ENCODE measurements at regions not wholly inside any gene's neighbourhood (a gene's known extent, or its start where the extent isn't known, plus 50 kb on each side); places are given as distances from the start of the nearest gene placed in this dataset.

DNA sequence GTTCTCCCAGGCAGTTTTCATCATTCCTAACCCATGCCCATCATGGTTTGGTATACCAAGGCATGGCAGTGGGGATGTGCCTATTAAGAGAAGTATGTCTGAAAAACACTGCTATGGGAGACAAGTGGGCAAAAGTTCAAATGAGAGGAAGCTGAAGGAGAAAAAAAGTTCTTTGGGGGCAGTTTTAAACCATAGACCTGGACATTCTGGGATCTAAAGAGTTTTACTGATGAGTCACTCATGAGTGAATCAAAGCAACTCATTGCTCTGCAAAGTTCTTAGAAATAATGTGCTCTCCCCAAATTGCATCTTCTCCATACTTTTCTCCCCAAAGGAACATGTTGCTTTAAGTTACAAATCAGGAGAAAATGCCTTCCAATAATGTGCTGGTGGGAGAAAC, 256.9 kb upstream of the MTPN start:
- no peak for DNase-seq

DNA sequence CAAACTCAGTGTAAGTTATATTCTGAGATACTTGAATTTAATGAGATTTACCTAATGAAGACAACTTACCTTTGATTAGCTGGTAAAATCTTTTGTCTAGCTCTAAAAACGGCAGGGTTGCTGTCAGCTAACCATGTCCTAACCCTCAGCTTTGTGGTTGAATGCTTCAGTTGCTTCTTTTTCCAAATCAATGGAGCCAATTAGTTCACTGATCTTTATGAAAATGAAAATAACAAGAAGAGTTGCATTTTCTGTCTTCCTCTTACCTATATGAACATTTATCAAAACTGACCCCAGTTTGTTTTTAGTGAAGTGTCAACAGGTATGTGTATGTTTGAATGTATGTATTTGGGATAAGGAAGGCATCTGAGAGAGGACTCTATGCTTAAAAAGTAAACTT, 253.1 kb upstream of the MTPN start:
- DNase-seq: no peak

DNA sequence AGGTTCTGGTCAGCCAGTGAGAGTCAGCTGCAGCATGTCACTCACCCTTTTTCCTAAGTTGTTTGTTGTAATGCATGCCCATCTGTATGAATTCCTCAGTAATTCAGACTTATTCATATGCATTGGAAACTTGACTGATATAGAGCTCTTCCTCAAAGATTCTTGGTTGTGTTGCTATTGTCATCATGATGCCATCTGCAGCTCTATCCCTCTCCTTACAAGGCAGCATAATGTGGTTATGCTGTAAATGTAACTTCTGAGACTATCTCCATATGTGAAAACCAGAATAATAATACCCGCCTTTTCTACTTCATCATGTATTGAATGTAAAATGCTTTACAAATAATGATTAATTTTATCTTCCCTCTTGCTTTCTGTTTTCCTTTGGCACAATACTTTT, 252.6 kb upstream of the MTPN start:
- DNase-seq: no peak

DNA sequence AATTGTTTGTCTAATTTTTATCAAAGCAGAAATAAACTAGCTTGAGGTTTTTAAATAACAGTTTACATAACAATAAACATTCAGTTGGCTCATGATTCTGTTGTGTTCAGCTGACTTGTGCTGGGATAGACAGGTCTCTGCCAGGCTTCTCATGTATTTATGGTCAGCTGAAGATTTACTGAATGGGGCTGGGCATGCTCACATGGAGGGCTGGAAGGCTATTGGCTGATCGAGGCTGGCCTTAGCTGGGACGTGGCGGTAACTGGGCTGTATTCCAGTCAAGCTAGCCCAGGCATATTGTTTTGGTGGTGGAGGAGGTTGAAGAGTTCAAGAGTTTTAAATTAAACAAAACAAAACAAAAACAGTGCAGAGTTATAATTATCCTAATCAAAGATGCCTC, 251.0 kb upstream of the MTPN start:
- no peak for DNase-seq

DNA sequence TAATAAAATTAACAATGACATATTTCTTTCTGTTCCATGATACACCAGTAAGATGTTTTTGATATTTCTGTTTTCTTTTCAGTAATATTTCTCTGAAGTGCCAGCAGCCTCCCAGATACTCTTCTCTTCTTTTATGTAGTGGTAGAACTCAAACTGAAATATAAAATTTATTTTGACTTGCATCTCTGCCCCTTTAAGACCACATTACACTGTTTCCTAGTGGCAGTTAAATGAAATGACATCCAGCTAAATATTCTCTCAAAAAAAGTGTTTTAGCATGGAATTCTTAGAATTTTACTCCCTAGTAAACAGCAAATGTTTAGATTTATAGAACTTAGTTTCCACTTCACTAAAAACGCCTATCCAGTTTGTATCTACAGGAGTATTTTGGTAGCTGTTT, 237.2 kb upstream of the MTPN start:
- no peak for DNase-seq

DNA sequence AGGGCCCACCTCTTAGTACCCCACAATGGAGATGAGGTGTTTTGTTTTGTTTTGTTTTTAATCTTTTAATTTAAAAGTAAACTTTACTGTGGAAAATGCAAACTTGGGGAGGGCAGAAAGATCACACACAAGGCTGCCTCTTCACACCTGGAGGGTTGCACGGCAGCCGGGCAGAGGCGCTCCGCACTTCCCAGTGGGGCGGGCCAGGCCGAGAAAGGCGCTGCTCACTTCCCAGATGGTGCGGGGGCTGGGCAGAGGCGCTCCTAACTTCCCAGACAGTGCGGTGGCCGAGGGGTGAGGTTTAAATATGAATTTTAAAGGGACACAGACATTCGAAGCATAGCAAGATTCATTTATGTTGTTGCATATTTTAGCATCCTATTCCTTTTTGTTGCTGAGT, 235.9 kb upstream of the MTPN start:
- no peak for DNase-seq

DNA sequence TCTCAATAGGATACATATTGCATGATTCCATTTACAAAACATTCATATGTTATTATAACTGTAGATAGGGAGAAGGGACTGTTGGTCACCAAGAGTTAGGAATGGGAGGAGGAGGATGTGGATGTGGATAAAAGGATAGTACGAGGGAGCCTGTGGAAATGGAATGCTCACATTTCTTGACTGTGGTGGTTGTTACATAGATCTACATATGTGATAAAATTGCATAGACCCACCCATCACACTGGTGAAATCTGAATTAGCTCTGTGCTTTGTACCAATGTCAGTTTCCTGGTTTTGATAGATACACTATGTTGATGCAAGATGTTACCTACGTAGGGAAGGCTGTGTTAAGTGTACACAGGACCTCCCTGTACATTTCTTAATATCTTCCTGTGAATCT, 233.5 kb upstream of the MTPN start:
- DNase-seq: no peak

DNA sequence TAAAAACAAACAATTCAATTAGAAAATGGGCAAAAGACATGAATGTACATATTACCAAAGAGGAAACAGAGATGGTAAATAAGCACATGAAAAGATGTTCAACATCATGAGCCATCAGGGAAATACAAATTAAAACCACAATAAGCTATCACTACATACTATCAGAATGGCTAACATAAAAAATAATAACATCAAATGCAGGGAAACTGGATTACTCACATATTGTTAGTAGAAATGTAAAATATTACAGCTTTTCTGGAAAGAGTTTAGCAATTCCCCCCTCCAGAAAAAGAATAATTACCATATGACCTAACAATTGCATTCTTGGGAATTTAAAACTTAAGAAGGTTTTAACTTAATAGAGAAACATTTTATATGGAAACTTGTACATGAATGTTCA, 232.9 kb upstream of the MTPN start:
- no peak for DNase-seq

DNA sequence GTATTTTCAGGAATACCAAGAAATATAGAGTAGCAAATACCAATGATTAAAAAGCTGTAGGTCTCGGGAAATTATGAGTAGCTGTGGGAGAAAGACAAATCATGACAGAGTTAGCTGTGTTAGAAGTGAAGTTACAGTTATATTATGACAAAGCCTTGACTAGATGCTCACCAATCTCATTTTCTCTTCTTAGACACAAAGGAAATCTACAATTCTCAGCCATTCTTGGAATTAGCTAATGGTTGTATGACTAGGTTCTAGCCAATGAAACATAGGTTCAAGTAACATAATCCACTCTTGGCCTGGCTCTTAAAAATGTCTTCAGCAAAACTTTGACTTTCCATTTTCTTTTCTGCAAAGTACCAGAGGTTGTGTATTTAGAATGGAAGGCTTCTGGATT, 228.8 kb upstream of the MTPN start:
- DNase-seq: no peak

DNA sequence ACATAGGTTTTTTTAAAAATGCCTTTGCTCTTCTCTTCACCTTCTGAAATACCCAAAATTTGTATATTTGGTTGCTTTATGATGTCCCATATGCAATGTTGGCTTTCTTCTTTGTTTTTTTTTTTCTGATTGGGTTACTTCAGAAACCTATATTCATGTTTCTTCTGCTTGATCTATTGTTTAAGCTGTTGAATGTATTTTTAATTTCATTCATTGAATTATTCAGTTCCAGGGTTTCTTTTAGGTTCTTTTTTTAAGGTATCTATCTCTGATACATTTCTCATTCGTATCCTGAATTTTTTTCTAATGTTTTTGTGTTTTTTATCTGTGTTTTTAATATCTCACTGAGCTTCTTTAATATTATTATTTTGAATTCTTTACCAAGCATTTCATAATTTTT, 221.0 kb upstream of the MTPN start:
- no peak for DNase-seq

DNA sequence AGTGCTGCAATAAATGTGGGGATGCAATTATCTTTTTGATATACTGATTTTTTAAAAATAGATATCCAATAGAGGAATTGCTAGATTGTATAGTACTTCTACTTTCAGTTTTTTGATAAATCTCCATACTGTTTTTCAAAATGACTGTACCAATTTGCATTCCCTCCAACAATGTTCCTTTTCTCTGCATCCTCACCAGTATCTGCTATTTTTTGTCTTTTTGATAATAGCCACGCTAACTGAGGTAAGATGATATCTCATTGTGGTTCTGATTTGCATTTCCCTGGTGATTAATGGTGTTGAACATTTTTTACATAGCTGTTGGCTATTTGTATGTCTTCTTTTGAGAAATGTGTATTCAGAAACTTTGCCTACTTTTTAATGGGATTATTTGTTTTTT, 217.7 kb upstream of the MTPN start:
- DNase-seq: no peak

DNA sequence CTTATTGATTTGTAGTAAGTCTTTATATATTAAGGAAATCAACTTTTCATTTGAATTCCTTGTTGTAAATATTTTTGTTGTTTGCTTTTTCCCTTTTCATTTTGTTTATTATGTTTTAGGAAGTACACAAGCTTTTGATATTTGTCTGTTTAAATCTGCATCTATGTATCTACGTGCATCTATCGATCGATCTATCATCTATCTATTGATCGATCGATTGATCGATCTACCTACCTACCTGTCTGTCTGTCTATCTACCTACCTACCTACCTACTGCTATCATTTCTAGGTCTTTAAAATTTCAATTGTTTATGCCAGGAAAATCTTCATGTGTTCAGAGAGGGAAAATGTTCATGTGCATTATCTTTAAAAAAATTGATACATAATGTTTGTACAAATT, 216.8 kb upstream of the MTPN start:
- DNase-seq: no peak

DNA sequence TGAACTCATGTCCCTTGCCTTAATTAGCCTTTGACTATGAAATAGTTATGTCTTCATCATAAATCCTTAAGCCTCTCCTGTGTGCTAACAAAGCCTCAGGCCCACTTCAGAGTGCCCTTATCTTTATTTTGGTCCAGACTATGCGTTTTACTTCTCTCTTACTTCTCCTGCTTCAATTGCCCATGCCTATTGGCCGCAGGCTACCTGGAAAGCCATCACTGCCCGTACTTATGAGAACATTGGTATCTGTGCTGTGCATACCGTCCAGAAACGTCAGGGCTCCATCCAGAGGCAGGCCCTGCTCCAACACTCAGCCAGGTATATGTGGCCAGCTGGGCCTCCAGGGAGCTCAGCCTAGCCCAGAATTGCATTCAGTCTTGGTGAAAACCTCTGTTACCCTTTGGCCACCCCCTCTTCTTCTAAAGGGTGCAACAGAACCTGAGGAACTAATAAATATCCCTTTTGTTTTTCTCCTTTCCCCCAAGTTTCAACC, 212.4 kb upstream of the MTPN start:
- DNase-seq: no peak

DNA sequence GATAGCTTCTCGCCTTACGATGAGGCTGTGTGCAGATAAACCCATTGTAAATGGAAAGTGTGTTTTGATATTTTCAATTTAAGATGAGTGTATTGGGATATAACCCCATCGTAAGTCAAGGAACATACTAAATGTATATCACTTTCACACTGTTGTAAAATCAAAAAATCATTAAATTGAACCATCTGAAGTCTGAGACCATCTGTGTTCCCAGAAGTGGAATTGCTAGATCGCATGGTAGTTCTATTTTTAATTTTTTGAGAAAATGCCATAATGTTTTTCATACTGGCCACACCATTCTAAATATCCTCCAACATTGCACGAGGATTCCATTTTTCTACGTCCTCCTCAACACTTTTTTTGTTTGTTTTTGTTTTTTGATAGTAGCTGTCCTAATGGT, 209.1 kb upstream of the MTPN start:
- DNase-seq: no peak

DNA sequence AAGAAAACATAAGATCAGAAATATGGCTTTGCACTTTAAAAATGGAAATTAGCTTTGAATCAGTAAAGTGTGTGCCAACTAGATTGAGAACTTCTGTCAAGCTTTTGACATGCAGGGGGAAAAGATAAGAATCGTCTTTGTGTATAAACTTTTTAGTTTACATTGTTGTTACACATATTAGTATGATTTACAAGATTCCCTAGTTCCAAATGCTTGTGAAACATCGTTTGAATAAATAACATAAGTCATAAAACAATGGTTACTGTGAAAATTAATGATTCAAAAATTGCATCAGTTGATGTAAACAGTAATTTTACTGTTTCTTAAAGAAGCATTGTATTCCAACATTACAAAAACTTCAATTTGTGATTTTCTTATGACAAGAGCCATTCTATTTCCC, 207.6 kb upstream of the MTPN start:
- no peak for DNase-seq

DNA sequence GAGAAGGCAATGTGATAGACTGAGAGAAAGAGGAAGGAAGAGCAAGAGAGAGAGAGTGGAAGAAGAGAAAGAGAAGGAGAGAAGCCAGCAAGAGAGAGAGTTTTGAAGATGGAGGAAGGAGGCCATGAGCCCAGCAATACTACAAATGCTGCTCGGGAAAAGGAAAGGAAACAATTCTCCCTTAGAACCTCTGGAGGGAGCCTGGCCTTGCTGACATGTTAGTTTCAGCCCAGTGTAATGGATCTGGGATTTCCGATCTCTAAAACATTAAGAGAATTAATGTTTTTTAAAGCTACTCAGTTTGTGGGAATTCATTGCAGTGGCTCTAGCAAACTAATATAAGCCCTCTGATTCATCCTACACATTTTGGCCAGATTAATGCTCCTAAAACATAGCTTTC, 206.8 kb upstream of the MTPN start:
- DNase-seq: peak in 1 of 2 donors; percentile 3

DNA sequence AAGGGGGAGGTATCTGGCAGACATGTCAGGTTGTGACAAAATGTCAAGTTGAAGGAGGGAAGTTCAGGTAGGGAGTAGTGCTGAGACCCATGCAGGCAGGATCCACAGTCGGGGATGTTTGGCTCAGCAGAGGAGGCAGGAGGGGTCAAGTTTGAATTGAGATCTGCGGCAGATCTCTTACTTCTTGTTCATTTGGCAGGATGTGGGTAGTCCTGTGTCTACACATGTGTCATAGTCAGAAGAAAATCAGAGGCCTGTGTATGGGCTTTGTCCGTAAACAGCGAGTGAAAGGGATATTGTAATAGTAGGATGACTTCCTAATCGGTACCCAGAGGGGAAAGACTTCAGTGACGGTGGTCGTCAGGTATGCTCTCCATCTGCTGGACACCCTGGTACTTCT, 203.8 kb upstream of the MTPN start:
- no peak for DNase-seq

DNA sequence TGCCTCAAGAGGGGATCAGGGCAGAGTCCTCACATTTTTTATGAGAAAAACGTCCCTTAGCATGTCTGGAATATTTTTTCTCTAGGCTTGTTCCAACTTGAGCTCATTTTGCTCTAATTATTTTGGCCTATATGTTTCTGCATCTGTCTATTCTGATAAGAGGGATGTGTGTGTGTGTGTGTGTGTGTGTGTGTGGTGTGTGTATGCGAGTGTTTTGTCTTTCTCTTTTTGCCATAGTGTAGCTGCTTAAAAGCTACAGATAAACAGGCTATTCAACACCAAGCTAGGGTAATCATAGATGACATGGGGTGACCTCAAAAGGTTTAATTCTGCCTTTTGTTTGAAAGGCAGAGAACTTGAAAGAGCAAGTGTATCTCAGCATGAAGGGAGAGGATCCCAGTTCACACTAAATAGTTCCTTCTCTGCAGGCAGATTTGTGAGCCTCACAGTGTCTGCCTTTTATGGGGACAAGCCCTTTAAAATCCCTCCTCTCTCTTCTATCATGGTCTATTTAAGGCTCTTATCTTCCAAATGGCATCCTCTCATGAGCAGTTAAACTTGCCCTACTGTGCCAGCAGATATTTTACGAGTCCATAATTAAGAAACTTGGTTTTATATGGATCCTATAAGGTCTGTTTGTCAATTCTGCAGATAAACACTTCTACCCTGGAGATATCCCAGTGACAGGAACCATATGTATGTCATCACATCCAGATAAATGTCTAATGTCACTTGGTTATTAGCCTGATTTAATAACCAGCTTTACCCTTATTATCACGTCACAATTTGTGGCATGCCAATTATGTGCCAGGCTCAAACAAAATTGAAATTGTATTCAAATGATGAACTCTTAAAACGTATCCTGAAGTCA, 202.9 kb upstream of the MTPN start:
- no peak for DNase-seq

DNA sequence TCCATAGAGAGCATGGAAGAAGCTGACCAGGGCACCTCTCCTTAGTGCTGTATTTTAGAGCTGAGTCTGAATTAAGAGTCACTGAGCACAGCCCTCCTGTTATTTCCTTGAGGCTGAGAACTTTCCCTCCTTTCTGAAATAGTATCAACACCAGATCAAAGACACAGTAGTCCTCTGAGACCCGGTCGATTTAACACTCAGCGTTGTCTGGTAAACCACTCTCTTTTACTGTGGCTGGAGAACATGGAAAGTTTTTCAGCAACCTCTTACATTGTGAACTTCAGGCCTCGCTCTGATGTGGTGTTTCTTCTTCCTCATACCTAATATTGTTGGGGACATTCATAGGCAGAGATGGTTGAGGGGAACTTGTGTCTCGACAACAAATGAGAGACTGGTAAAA, 202.0 kb upstream of the MTPN start:
- DNase-seq: no peak

DNA sequence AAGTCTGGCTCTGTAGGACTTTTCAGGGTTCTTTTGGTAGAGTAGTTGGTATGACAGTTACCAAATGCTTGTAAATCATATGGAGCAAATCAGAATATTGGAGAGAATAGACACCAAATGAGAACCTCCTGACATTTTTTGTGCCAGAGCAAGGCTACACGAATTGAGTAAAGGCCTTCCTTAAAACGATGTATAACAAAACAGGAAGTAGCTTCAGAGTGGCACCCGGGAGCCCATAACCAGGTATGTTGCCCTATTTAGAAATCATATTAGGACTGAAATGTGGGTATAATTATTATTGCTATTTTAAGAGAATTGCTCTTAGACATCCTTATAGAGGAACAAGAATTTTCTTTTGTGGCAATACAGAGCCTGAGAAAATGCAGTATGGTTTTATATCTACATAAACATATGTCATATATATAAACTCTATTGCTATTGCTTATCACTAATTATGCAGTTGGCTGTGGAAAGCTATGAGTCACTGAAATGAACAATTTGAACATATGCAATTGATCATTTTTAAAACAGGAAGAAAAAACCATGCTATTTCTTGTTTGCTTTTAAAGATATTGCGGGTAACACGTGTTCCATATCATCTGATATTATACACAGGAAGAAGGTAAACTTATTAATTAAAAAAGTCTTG, 197.4 kb upstream of the MTPN start:
- no peak for DNase-seq

DNA sequence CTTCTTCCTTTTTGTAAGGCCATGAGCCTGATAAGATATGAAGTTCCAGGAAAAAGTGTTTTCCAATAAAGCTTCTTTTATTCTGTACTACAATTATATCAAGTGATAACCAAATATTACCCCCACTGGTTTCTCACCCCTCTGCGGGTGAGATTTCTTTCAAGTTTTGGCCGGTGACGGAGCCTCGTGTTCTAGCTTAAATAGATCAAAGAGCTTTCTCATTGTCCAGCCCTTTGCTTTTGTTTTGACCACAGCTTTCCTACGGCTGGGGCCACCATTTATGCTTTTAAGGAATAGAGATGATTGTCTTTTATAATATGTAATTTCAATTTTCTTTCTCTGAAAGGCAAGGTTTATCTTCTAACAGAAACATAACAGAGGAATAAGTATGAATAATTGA, 196.7 kb upstream of the MTPN start:
- DNase-seq: no peak

DNA sequence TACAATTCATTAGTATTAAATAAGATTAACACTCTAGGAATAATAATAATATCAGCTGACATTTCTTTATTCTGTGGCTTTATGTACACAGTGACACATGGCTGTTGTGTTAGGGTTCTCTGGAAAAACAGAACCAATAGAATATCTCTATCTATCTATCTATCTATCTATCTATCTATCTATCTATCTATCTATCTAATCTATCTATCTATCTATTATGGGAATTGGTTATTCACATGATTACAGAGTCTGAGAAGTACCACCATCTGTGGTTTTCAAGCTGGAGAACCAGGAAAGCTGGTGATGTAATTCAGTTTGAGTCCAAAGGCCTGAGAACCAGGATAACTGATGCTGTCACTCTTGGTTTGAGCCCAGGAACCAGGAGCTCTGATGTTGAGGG, 194.1 kb upstream of the MTPN start:
- no peak for DNase-seq

DNA sequence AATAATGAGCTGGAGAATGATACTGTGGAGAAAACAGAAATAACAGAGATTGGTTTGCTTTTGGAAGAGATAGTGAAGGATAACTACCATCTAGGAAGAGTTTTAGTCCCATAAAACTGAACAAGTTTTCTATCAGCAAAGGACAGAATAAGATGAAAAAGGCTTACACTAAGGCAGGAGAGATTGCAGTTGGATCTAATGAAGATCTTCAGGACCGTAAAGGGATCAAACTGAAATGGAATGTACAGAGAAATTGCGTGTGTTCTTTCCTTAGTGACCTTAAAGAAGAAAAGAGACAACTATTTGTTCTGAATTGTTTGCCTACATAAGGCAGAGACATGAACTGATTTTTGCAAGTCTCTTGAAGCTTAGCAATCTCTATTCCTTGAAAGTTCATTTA, 191.7 kb upstream of the MTPN start:
- no peak for DNase-seq

DNA sequence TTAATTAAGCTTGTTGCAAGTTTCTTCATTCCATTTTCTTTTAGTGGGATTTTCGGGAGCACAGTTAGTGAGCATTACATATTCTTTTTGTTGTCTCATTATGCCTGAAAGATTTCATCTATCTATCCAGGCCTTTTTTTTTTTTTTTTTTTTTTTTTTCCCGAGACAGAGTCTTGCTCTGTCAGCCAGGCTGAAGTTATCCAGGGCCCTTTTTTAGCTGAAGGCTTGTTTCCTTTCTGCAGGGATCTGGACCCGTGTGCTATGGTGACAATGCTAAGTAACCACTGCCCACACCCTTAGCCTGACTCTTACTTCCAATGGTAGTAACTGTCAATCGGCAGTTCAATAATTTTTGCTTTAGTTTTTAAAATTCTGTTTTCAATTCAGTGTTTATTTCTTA, 190.8 kb upstream of the MTPN start:
- no peak for DNase-seq

DNA sequence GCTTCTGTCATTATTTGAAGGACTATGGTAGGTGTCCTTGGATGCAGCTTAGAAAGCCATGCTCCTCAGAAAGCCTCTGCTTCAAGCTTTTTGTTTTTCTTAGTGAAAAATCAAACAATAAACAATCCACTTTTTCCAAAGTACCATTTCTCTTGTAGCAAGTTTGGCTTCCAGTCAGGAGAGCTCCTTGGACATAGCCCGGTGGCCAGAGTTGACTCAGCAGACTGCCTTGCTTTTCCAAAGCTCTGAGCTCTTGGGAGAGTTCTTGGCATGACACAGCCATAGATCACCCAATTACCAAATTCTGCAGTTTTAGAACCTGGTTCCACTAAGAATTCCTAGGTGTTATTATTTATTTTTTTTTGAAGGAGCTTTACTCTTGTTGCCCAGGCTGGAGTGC, 189.4 kb upstream of the MTPN start:
- DNase-seq: no peak

Data from hippocampal formation (tissue), 2 donors.